Stomach smooth muscle (tissue), 2 donors: ENCODE measurements at regions not wholly inside any gene's neighbourhood (a gene's known extent, or its start where the extent isn't known, plus 50 kb on each side); places are given as distances from the start of the nearest gene placed in this dataset.
"Not testable (repeated sequence)": the region's sequence is repeated elsewhere in the genome, so short reads cannot be mapped to it uniquely, and the experiment has no call there.

Experiments
- H3K27ac ChIP-seq: one replicate; pipeline ENCODE4 v1.7.0; 2013; ENCODE audit warnings: mild to moderate bottlenecking, low read length, inconsistent platforms
- H3K27me3 ChIP-seq, 2 donors: one replicate each; pipeline ENCODE4 v1.7.0; 2013; ENCODE audit warnings: low read length in 2 of 2; ENCODE audit not compliant: insufficient read depth in 2 of 2, control insufficient read depth in 1 of 2
- H3K36me3 ChIP-seq, 2 donors: one replicate each; pipeline ENCODE4 v1.7.0; 2013; ENCODE audit warnings: low read length in 2 of 2; ENCODE audit not compliant: control insufficient read depth in 2 of 2, insufficient read depth in 2 of 2
- H3K4me1 ChIP-seq: one replicate; pipeline ENCODE4 v1.7.0; 2013; ENCODE audit warnings: low read length; ENCODE audit not compliant: control insufficient read depth, insufficient read depth
- H3K4me3 ChIP-seq, 2 donors: one replicate each; pipeline ENCODE4 v1.7.0; 2013; ENCODE audit warnings: low read length in 2 of 2
- H3K9ac ChIP-seq, 2 donors: one replicate each; pipeline ENCODE4 v1.7.0; 2013; ENCODE audit warnings: low read length in 2 of 2, mild to moderate bottlenecking in 1 of 2
- H3K9me3 ChIP-seq, 2 donors: one replicate each; pipeline ENCODE4 v1.7.0; 2013; ENCODE audit warnings: low read length in 2 of 2; ENCODE audit not compliant: control insufficient read depth in 2 of 2
- donor health status: healthy.
- donor health status: Pancreatic carcinoma.

DNA sequence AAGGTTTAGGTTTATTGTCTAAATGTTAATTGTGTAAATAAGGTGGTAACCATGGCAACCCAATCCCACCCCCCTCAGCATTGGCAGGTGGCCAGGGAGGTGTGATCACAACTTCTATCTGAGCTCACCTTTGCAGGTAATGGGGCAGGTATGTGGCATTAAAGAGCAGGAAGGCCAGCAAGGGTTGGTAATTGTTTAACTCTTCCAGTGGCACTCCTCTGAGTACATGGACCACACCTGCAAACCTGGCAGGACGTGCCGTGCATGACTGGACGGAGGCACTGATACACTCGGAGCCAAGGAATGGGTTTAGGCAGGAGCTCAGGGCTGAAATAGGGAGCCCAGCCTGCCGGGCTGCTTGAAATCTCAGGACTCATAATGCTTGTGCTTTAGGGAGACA, 107.0 kb upstream of the BMP2 start:
- Histone ChIP-seq H3K4me3 (no peak overlapping the region), H3K4me1 (no peaks in the 10 kb centered on the region), H3K27me3 (no peaks in the 10 kb centered on the region), H3K27ac (no peak overlapping the region), H3K9me3 (peaks cover 4 to 7% of the 10 kb centered on the region in 2 donors), H3K36me3 (no peaks in the 10 kb centered on the region), H3K9ac (no peak overlapping the region)

GRCh38 chr20:6658909-6659308, 108.6 kb upstream of the BMP2 start:
- not testable (repeated sequence) for H3K27me3 ChIP-seq, H3K9ac ChIP-seq

GRCh38 chr20:6657904-6658303, 109.6 kb upstream of the BMP2 start:
- H3K9me3 ChIP-seq = peaks cover 4 to 5% of the 10 kb centered on the region in 2 donors
- no peak overlapping the region for H3K9ac ChIP-seq
- H3K36me3 ChIP-seq = no peaks in the 10 kb centered on the region
- no peak overlapping the region for H3K4me3 ChIP-seq
- no peak overlapping the region for H3K27ac ChIP-seq
- H3K27me3 ChIP-seq = no peaks in the 10 kb centered on the region
- no peaks in the 10 kb centered on the region for H3K4me1 ChIP-seq

More at GRCh38 chr20:6658909-6659308, 108.6 kb upstream of the BMP2 start:
- H3K36me3 ChIP-seq, H3K9me3 ChIP-seq, H3K4me3 ChIP-seq, H3K4me1 ChIP-seq, H3K27ac ChIP-seq: not testable (repeated sequence)

DNA sequence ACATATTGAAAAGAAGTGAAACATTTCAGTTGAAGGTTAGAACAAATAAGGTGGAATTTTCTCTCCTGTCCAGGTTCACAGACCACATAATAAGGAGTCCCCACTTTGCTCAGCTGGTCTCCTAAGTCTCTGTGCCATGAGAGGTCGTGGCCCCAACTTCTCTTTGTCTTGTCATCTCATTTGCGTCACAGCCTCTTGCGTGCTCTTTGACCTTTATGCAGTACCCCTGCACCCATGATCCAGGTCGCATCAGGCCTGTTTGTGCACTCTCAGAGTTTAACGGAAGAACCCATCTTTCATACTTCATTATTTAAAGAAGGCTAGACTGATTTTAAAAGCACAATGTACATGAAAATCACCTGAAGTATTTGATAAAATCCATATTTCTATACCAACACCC, 110.4 kb upstream of the BMP2 start:
- H3K27me3 ChIP-seq = no peaks in the 10 kb centered on the region
- peaks cover 4 to 5% of the 10 kb centered on the region in 2 donors for H3K9me3 ChIP-seq

GRCh38 chr20:6654513-6655252, 112.8 kb upstream of the BMP2 start:
- Histone ChIP-seq H3K9ac (no peak overlapping the region), H3K36me3 (no peaks in the 10 kb centered on the region), H3K4me3 (no peak overlapping the region), H3K27me3 (no peaks in the 10 kb centered on the region), H3K4me1 (no peaks in the 10 kb centered on the region), H3K27ac (no peak overlapping the region), H3K9me3 (no peaks in the 10 kb centered on the region)

More for the DNA sequence above, 110.4 kb upstream of the BMP2 start:
- Histone ChIP-seq H3K36me3 (no peaks in the 10 kb centered on the region), H3K4me3 (no peak overlapping the region), H3K9ac (no peak overlapping the region), H3K4me1 (no peaks in the 10 kb centered on the region), H3K27ac (no peak overlapping the region)

DNA sequence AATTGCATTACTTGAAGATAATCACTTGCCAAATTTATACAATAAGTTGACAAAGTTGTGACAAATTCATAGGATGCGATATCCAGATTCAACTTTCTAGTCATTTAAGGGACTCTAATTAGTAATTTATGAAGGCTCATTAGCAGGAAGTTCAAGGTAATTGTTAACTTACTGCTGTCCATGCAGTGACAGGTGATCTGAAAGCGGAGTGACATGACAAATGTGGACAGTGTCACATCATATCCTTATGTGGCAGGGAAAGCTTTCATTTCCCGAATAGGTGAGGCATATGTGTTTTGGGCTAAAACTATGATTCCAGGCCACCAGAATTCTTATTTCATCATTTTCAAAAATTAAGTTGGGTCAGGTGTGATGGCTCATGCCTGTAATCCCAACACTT, 115.9 kb upstream of the BMP2 start:
- no peak overlapping the region for H3K4me3 ChIP-seq
- H3K36me3 ChIP-seq = no peaks in the 10 kb centered on the region
- no peaks in the 10 kb centered on the region for H3K27me3 ChIP-seq
- no peaks in the 10 kb centered on the region for H3K4me1 ChIP-seq
- no peaks in the 10 kb centered on the region for H3K9me3 ChIP-seq
- no peak overlapping the region for H3K27ac ChIP-seq
- no peak overlapping the region for H3K9ac ChIP-seq

DNA sequence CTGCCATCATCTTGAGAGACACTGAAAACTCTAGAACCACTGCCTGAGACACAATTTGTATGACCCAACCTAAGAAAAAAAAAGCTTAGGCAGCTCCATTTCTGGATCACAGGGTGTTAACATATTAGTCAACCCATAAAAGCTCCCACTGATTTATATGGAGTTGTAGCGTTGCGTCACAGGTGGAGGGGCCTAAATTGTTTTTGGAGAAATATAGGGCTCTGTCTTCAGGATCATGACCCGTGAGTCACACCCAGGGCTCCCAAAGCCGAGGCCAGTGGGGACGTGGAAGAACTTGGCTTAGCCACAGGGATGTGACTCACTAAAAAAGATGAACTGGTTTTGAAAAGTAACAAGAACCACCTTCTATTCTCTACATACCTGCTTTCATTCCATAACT, 116.5 kb upstream of the BMP2 start:
- Histone ChIP-seq H3K27me3 (no peaks in the 10 kb centered on the region), H3K9me3 (no peaks in the 10 kb centered on the region), H3K9ac (no peak overlapping the region), H3K4me1 (no peaks in the 10 kb centered on the region), H3K36me3 (no peaks in the 10 kb centered on the region), H3K27ac (no peak overlapping the region), H3K4me3 (no peak overlapping the region)

DNA sequence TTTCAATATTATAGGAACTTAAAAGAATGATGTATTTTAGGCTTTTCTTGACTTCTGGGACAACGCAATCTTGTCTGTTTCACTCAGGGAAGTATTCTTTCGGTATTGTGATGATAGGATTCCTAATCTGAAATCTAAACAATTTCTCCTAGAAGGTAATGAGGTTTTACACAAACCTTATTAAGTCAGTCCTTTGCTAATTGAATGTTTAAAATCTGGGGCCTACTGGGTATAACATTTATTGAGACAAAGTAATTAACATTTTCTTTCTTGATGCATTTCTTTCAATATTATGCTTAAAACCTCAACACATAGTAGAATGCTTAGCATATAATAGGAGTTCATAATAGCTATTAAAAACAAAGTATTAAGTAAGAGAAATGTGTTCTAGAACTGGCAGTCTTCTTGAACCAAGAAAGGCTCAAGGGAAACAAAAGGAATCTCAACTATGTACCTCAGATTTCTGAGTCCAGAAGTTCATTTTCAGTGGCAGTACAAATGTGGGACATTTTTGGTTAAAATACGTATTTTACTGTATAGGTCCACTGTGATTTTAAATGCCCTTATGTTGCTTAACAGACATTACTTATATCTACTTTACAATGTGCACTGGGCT, 121.4 kb upstream of the BMP2 start:
- H3K27me3 ChIP-seq = no peaks in the 10 kb centered on the region
- H3K9me3 ChIP-seq = no peaks in the 10 kb centered on the region
- no peak overlapping the region for H3K9ac ChIP-seq
- no peak overlapping the region for H3K4me3 ChIP-seq
- H3K36me3 ChIP-seq = no peaks in the 10 kb centered on the region
- H3K27ac ChIP-seq = no peak overlapping the region
- H3K4me1 ChIP-seq = no peaks in the 10 kb centered on the region

DNA sequence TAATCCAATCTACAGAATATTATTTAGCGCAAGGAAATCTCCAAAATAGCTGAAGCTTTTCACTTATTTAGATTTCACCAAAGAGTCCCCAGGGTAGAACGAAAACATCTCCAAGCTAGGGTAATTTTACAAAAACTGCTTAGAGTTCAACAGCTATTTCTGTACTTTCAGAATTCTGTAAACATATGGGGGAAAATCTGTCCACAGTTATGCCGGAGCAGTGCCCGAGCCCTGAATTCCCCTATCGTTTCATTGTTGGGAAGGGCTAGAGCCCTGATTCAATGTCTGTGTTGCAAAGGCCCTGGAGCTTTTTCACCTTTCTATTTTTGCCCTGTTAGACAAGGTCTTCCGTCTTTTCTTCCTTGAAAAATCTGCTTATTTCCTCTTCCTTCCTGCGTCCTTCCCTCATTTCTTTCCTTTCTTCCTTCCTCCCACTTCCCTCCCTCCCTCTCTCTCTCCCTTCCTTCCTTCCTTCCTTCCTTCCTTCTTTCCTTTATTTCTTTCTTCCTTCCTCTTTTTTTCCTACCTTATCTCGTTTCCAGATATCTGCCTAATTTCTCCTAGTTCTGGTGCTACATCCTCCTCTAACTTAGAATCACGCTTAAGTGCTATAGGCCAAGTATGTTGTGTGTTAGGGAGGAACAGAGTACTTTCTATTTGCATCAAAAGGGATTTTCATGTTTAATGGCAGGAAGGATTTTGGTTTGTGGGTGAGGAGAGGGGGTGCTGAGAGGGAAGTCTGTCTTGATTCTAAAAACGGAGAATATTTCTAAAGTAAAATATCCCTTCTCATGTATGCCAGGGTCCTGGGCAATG, 122.5 kb upstream of the BMP2 start:
- no peaks in the 10 kb centered on the region for H3K36me3 ChIP-seq
- peaks cover 0 to 2% of the 10 kb centered on the region in 2 donors for H3K27me3 ChIP-seq

GRCh38 chr20:6641012-6641411, 126.5 kb upstream of the BMP2 start:
- Histone ChIP-seq H3K4me3 (no peak overlapping the region), H3K9ac (no peak overlapping the region), H3K27ac (no peak overlapping the region), H3K36me3 (no peaks in the 10 kb centered on the region), H3K4me1 (peaks cover 2% of the 10 kb centered on the region), H3K27me3 (peaks cover 0 to 2% of the 10 kb centered on the region in 2 donors), H3K9me3 (peaks cover 0 to 2% of the 10 kb centered on the region in 2 donors)

More for the DNA sequence above, 122.5 kb upstream of the BMP2 start:
- Histone ChIP-seq H3K27ac (no peak overlapping the region), H3K4me1 (no peaks in the 10 kb centered on the region), H3K9ac (no peak overlapping the region), H3K4me3 (no peak overlapping the region), H3K9me3 (no peaks in the 10 kb centered on the region)
